ELF-1 (cell line): ENCODE measurements at regions not wholly inside any gene's neighbourhood (a gene's known extent, or its start where the extent isn't known, plus 50 kb on each side); places are given as distances from the start of the nearest gene placed in this dataset.

Experiments
- DNase-seq: peaks from one replicate; pipeline ENCODE4 v3.0.0-alpha.2; 2016; ENCODE audit warnings: low read depth, low spot score

DNA sequence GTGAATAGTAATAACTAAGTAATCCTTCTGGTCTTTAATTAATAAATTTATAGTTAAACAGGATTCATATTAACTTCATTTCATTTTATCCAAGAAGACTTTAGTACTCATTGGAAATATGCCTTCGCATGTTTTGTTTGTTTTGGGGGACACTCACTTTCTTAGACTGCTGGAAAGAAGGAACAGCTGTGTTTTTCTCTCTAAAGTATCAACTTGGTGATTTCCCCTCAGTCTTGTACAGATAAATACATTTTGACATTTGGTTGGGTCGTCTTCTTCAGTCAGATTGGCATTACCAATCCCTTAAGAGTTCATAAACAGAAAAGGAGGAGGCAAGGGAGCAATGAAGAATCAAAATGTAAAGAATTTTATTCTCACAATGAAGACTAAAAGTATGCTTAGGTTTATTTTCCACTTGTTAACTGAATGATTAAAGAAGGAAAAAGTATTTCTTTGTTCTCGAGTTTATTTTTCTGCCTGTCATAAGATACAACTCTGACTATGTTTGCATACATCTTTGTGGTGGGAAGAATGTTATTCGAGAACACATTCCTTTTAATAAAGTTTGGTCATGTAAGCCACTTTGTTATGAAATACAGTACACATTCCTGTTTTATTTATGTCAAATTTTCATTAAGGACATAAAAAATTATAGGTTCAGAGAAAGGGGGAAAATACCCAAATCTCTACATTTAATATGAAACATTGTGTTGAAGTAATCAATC lies 140.2 kb downstream of the GMNC start:
- DNase-seq, result no peak

DNA sequence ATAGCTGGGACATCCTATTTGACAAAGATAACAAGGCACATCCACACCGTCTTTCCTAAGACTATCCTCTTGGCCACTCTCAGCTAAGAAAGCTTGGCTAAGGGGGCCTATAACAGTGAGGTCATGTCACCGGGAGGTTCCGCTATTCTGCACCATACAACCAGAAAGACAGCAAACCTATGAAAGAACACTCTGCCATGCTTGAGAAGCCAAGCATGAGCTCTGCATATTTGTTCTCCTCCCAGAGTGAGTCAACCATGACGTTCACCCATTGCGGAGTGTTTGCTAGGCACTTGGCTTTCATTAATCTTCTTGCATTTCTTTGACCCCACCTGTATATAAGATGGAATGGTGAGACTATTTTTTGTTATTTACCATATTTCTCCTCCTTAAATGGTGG lies 141.2 kb downstream of the GMNC start:
- DNase-seq, result no peak

DNA sequence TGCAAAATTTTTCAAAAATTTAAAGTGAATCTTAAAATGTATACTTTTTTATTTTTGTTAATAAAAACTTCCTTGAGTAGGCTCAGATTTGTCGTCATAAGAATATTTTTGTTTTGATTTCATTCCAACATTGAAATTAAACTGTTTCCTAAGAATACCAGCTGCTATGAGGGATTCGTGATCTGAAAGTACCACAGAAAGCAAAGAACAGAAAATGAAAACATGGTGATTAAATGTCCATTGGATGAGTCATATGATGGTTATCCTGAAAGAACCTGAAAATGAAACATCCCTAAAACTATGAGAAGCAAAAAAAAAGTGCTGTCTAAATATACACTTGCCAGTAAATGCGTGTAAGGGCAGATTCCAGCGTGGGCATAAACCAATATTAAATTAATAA lies 143.8 kb downstream of the GMNC start:
- DNase-seq, result no peak

DNA sequence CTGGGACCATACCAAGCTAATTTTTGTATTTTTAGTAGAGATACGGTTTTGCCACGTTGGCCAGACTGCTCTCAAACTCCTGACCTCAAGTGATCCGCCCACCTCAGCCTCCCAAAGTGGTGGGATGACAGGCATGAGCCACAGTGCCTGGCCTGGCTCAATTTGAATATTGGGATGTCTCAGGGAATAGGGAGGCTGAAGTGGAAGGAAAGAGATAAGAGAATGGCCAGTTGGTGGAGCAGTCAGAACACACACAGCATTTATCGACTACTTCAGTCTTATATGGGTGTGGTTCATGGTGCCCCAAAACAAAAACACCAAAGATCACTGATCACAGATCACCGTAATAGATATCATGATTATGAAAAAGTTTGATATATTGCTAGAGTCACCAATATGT lies 144.4 kb downstream of the GMNC start:
- DNase-seq, result peak; percentile 8

DNA sequence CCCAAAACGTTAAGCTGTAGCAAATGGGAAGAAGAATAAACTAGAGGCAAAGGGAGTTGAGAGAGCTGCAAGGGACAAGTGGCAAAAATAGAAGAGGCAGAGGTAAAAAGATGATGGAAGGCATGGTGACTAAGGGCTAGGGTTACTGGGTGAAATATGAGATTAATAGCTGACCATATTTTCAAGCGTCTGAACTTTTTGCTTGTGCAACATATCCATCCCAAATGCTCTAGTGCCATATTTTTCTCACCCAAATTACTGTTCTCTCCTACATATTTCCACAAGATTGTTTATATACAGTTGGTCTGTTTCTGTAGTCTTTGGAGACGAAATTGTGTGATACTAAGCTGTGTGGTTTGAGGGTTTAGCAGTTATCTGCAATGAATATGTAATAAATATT lies 145.5 kb downstream of the GMNC start:
- DNase-seq, result no peak

DNA sequence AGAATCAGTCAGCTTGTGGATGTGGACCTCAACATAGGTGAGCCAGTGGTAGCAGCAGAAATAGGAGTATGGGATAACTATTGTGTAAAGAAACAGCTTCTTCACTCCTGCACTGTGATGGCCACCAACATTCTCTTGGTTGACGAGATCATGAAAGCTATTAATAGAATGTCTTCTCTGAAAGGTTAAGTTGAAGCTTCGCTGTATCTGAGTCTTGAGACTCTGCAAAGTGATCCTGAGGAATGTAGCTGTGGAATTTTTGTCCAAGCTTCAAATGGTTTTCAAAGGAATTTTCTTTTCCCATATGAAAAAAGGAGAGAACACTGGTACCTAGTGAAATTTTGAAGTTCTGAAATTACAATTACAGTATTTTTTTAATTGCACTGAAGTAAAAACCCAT lies 146.3 kb downstream of the GMNC start:
- no peak for DNase-seq

DNA sequence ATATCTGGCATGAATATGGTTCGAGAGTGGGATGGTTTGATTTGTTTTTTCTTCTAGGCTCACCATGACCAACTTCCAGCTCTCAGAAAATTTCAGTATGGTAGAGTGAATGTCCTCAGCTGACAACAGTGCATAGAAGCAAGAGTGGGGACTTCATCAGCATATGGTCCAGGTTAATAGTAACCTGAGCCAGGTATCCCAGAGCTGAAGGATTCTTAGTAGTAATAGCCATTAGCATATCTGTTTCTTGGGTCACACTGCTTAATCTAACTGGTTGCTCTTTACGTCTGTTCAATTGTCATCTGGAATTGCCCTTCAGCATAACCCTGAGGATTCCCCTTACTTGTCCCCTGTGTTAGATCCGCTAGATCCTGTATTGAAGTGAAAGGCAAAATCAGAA lies 151.8 kb downstream of the GMNC start:
- DNase-seq, result no peak

DNA sequence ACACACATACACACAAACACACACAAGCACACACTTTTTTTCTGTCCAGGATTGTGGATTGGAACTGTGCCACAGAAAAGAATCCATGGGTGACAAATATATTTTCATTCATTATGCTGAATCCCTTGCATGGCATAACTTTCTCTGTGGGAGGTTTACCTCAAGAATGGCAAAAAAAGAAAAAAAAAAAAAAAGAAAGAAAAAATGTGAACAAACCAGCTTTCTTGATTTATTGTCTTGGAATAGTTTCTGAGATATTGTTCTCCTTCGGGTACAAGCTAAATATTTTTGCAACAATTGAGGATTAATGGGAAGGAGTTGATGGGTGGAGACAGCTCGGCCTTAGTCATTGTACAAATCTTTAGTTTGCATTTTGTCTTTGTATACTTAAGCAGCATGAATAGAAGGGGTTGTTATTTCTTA lies 153.1 kb downstream of the GMNC start:
- no peak for DNase-seq
